HFFc6 (cell line): ENCODE measurements at regions not wholly inside any gene's neighbourhood (a gene's known extent, or its start where the extent isn't known, plus 50 kb on each side); places are given as distances from the start of the nearest gene placed in this dataset.

Experiments
- DNase-seq: peaks from one replicate; pipeline ENCODE4 v3.0.0-alpha.2; 2018
- H3K27ac Mint-ChIP-seq: 2 replicates; pipeline ENCODE4 v1.8.0; 2020; ENCODE audit warnings: mild to moderate bottlenecking, mixed read lengths
- H3K27me3 Mint-ChIP-seq: 2 replicates; pipeline ENCODE4 v1.8.0; 2021; ENCODE audit warnings: mild to moderate bottlenecking, moderate library complexity, mixed read lengths; ENCODE audit not compliant: insufficient read depth
- H3K36me3 Mint-ChIP-seq: 2 replicates; pipeline ENCODE4 v1.8.0; 2021; ENCODE audit warnings: low read depth, mixed read lengths
- H3K4me1 Mint-ChIP-seq: 2 replicates; pipeline ENCODE4 v1.8.0; 2020; ENCODE audit warnings: low read depth, mixed read lengths
- H3K4me3 Mint-ChIP-seq: 2 replicates; pipeline ENCODE4 v1.8.0; 2020; ENCODE audit warnings: mild to moderate bottlenecking, moderate library complexity, mixed read lengths
- H3K9me3 Mint-ChIP-seq: 2 replicates; pipeline ENCODE4 v1.8.0; 2020; ENCODE audit warnings: mild to moderate bottlenecking, mixed read lengths
- CTCF ChIP-seq: fragments of 200-600 bp; sonication (generic); IDR thresholded peaks from 2 replicates; pipeline ENCODE4 v1.5.0; 2021; ENCODE audit warnings: antibody characterized with exemption, mild to moderate bottlenecking

GRCh38 chr5:111584651-111585050 lies 72.3 kb upstream of the STARD4 start:
- no peaks in the 10 kb centered on the region for H3K36me3 Mint-ChIP-seq
- H3K27me3 Mint-ChIP-seq, result peaks cover 3% of the 10 kb centered on the region; the same call in 1 of the 2 replicates
- no peaks in the 10 kb centered on the region for H3K9me3 Mint-ChIP-seq
- H3K4me3 Mint-ChIP-seq, result peak overlapping the region; percentile 31; the same call in 1 of the 2 replicates
- TF ChIP-seq CTCF, result no peak
- peak; percentile 57 for DNase-seq
- H3K27ac Mint-ChIP-seq, result peak overlapping the region; percentile 48; the same call in 1 of the 2 replicates
- H3K4me1 Mint-ChIP-seq, result peaks cover 50% of the 10 kb centered on the region

GRCh38 chr5:111583758-111584203 lies 71.4 kb upstream of the STARD4 start:
- Mint-ChIP-seq H3K36me3 (no peaks in the 10 kb centered on the region), H3K27ac (peak overlapping the region; percentile 48), H3K4me1 (peaks cover 50% of the 10 kb centered on the region), H3K9me3 (no peaks in the 10 kb centered on the region), H3K4me3 (peak overlapping the region; percentile 56), H3K27me3 (peaks cover 3% of the 10 kb centered on the region; the same call in 1 of the 2 replicates)
- TF ChIP-seq CTCF, result no peak
- peak; percentile 38 for DNase-seq

DNA sequence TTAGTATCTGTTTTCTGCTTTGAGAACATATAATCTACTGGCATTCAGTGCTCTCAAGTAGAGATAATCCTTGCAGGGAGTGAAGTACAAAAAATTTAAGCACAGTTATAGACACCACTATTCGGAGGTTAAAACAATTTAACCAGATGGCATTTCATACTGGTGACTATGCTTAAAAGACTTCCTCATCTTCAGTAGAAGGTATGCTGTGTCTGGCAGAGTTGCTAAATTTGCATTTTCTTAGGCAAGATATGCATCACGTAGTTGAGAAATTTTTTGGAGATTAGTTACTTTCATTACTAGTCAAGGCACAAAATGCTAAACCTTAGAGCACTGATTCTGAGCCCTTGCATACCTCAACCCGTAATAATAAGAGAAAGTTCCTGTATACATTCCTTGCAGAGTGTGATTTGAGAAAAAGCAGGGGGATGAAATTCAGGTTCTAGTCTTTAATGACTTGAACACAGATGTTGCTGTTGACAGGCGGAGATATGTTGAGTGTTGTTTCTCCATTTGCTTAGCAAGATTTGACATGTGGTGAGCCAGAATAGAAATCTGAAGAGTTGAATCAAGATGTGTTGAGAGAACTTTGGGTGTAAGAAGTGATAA lies 70.8 kb upstream of the STARD4 start:
- Mint-ChIP-seq H3K27me3 (peaks cover 3% of the 10 kb centered on the region), H3K4me3 (peak overlapping the region; percentile 56), H3K36me3 (no peaks in the 10 kb centered on the region)

DNA sequence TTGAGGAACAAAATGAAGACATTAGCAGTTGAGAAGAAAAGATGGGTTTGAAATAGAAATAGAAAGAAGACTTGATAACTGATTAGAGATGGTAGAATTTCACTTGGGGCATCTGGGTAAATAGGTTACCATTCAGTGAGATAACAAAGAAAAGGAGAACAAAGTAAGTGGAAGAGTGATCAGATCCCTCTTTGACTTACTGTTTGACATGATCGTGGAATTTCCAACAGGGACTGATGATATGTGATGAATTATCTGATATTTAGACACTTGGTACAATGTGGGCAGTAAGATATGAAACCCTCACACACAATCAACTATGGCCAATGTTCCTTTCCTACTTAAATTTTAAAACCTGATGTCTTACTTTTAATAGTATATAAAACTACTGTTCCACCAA lies 70.1 kb upstream of the STARD4 start:
- Mint-ChIP-seq H3K9me3 (0 out of 2 replicates have a peak, but pooled peaks cover 4% of the 10 kb centered on the region), H3K27me3 (peaks cover 2% of the 10 kb centered on the region), H3K4me3 (no peak overlapping the region; the same call in none of the 2 replicates), H3K27ac (peak overlapping the region; percentile 2; the same call in 1 of the 2 replicates), H3K4me1 (peaks cover 50% of the 10 kb centered on the region), H3K36me3 (no peaks in the 10 kb centered on the region)
- DNase-seq, result no peak
- TF ChIP-seq CTCF, result no peak

More for the DNA sequence above, 70.8 kb upstream of the STARD4 start:
- TF ChIP-seq CTCF, result no peak
- Mint-ChIP-seq H3K27ac (peak overlapping the region; percentile 48), H3K9me3 (0 out of 2 replicates have a peak, but pooled peaks cover 3% of the 10 kb centered on the region), H3K4me1 (peaks cover 50% of the 10 kb centered on the region)
- peak; percentile 87 for DNase-seq

DNA sequence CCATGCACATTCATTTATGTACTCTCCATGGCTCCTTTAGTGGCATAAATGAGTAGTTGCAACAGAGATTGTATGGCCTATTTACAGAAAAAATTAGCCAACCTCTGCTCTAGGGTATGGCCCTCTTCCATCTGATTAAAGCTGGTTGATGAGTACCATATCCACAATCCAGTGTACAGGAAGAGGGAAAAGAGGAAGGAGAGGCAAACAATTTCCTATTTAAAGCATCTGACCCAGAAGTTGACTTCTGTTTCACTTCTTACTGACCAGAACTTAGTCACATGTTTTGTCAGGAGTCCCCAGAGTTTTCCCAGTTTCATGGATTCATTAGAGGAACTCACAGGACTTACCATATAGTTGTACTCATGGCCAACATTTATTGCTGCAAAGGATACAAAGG lies 68.6 kb upstream of the STARD4 start:
- Mint-ChIP-seq H3K4me1 (peaks cover 50% of the 10 kb centered on the region), H3K9me3 (0 out of 2 replicates have a peak, but pooled peaks cover 4% of the 10 kb centered on the region), H3K27ac (no peak overlapping the region), H3K36me3 (no peaks in the 10 kb centered on the region), H3K4me3 (no peak overlapping the region), H3K27me3 (peaks cover 2% of the 10 kb centered on the region)
- DNase-seq, result peak; percentile 32
- no peak for TF ChIP-seq CTCF
